ENCODE measurements at regions not wholly inside any gene's neighbourhood (a gene's known extent, or its start where the extent isn't known, plus 50 kb on each side); places are given as distances from the start of the nearest gene placed in this dataset.

DNA sequence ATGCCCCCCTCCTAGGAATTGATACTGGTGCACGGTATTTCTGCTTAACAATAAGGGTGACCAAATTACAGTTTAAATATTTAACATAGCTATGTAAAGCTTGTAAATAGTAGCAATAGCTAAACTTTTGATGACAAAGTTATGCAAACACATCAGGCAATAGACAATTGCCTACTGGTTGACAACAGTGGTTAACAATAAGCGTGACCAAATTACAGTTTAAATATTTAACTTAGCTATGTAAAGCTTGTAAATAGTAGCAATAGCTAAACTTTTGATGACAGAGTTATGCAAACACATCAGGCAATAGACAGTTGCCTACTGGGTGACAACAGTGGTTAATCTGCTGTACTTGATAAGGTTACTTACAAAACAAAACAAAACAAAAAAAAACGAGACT lies 886.5 kb upstream of the FLRT2 start:
- no CpG with 5 or more reads among the region's 3 CpGs for WGBS (ENCODE audit: insufficient coverage)
- Histone ChIP-seq H3K4me2 (replicated peaks; ENCODE audit: extremely low read depth, low read length, poor library complexity, severe bottlenecking) (no peak overlapping the region), H3K9ac (ENCODE audit: insufficient read depth, low read length, poor library complexity, severe bottlenecking) (no peak overlapping the region), H4K20me1 (ENCODE audit: insufficient read depth, low read length) (no peaks in the 10 kb centered on the region), H3K9me3 (replicated peaks in 1 of 2; ENCODE audit: control insufficient read depth in 1 of 2, insufficient read depth in 1 of 2, low read length in 2 of 2) (no peaks in the 10 kb centered on the region), H3K4me3 (replicated peaks in 1 of 3; ENCODE audit: low read depth in 2 of 3, low read length in 3 of 3) (no peak overlapping the region), H2AFZ (ENCODE audit: insufficient read depth, low read depth, low read length, poor library complexity, severe bottlenecking) (no peak overlapping the region), H3K27ac (ENCODE audit: low read depth in 1 of 2, low read length in 2 of 2) (no peak overlapping the region), H3K79me2 (ENCODE audit: insufficient read depth, low read length) (no peaks in the 10 kb centered on the region), H3K27me3 (ENCODE audit: control insufficient read depth in 2 of 2, insufficient read depth in 2 of 2, low read length in 2 of 2) (no peaks in the 10 kb centered on the region), H3K4me1 (ENCODE audit: control insufficient read depth in 1 of 2, insufficient read depth in 2 of 2, low read length in 2 of 2) (no peaks in the 10 kb centered on the region), H3K36me3 (replicated peaks in 1 of 2; ENCODE audit: control insufficient read depth in 1 of 2, insufficient read depth in 2 of 2, low read length in 2 of 2) (no peaks in the 10 kb centered on the region)
- Mint-ChIP-seq H3K9me3 (peaks cover 0 to 5% (median 0%) of the 10 kb centered on the region in 7 donors), H3K27me3 (ENCODE audit: low read depth in 3 of 3) (no peaks in the 10 kb centered on the region), H3K36me3 (no peaks in the 10 kb centered on the region), H3K4me3 (no peak overlapping the region), H3K27ac (no peak overlapping the region), H3K4me1 (no peaks in the 10 kb centered on the region)
- DNase-seq = no peak
- TF ChIP-seq, protein P1, sequence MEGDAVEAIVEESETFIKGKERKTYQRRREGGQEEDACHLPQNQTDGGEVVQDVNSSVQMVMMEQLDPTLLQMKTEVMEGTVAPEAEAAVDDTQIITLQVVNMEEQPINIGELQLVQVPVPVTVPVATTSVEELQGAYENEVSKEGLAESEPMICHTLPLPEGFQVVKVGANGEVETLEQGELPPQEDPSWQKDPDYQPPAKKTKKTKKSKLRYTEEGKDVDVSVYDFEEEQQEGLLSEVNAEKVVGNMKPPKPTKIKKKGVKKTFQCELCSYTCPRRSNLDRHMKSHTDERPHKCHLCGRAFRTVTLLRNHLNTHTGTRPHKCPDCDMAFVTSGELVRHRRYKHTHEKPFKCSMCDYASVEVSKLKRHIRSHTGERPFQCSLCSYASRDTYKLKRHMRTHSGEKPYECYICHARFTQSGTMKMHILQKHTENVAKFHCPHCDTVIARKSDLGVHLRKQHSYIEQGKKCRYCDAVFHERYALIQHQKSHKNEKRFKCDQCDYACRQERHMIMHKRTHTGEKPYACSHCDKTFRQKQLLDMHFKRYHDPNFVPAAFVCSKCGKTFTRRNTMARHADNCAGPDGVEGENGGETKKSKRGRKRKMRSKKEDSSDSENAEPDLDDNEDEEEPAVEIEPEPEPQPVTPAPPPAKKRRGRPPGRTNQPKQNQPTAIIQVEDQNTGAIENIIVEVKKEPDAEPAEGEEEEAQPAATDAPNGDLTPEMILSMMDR (IDR thresholded peaks at IDR 0.05) = no peak
- intact Hi-C loops (cut with micrococcal nuclease) = no loop called here

DNA sequence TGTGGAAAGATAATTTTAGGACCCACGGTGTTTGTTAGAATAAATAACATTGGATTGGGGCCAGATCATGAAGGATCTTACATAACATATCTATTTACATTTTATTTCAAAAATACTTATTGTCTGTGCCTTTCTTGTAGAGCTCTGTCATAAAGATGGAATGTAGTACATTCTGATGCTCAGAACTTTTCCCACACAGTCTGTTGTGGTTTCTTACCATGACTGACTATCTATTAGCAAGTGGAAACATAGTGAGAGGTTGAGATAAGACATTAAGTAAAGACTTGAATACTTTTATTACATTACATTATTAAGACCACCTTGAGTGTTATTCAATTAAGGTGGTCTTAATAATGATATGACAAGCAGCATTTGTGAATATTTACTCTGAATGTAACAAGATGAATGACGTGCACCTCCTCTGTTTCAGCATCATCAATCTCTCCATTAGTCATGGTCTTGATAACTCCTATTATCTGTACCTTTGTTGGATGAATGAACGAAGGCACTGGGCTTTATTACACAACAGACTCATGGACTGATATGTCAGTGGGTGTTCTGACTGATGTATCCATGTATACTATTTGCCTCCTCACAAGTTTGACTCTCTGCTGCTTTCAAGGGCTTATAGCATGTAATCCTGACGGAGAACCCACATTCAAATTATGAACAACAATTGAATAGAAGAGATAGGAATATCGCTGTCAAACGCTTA lies 883.0 kb upstream of the FLRT2 start:
- Histone ChIP-seq H3K27me3 (ENCODE audit: control insufficient read depth in 2 of 2, insufficient read depth in 2 of 2, low read length in 2 of 2) (no peaks in the 10 kb centered on the region), H3K79me2 (ENCODE audit: insufficient read depth, low read length) (no peaks in the 10 kb centered on the region), H3K4me3 (replicated peaks in 1 of 3; ENCODE audit: low read depth in 2 of 3, low read length in 3 of 3) (no peak overlapping the region), H3K4me2 (replicated peaks; ENCODE audit: extremely low read depth, low read length, poor library complexity, severe bottlenecking) (no peak overlapping the region), H3K4me1 (ENCODE audit: control insufficient read depth in 1 of 2, insufficient read depth in 2 of 2, low read length in 2 of 2) (no peaks in the 10 kb centered on the region), H4K20me1 (ENCODE audit: insufficient read depth, low read length) (no peaks in the 10 kb centered on the region), H3K9me3 (replicated peaks in 1 of 2; ENCODE audit: control insufficient read depth in 1 of 2, insufficient read depth in 1 of 2, low read length in 2 of 2) (no peaks in the 10 kb centered on the region), H3K27ac (ENCODE audit: low read depth in 1 of 2, low read length in 2 of 2) (no peak overlapping the region), H3K36me3 (replicated peaks in 1 of 2; ENCODE audit: control insufficient read depth in 1 of 2, insufficient read depth in 2 of 2, low read length in 2 of 2) (no peaks in the 10 kb centered on the region), H2AFZ (ENCODE audit: insufficient read depth, low read depth, low read length, poor library complexity, severe bottlenecking) (no peak overlapping the region), H3K9ac (ENCODE audit: insufficient read depth, low read length, poor library complexity, severe bottlenecking) (no peak overlapping the region)
- H3K36me3 Mint-ChIP-seq = no peaks in the 10 kb centered on the region
- TF ChIP-seq, protein P1 (IDR thresholded peaks at IDR 0.05) = no peak
- DNase-seq = no peak
- H3K9me3 Mint-ChIP-seq = peaks cover 0 to 5% (median 0%) of the 10 kb centered on the region in 7 donors
- H3K27me3 Mint-ChIP-seq (ENCODE audit: low read depth in 3 of 3) = no peaks in the 10 kb centered on the region
- no CpG with 5 or more reads among the region's 6 CpGs for WGBS (ENCODE audit: insufficient coverage)
- no peak overlapping the region for H3K4me3 Mint-ChIP-seq
- intact Hi-C loops (cut with micrococcal nuclease) = no loop called here
- no peak overlapping the region for H3K27ac Mint-ChIP-seq
- no peaks in the 10 kb centered on the region for H3K4me1 Mint-ChIP-seq

All from CD14-positive monocyte (primary cell).